ENCODE measurements at regions not wholly inside any gene's neighbourhood (a gene's known extent, or its start where the extent isn't known, plus 50 kb on each side); places are given as distances from the start of the nearest gene placed in this dataset.

DNA sequence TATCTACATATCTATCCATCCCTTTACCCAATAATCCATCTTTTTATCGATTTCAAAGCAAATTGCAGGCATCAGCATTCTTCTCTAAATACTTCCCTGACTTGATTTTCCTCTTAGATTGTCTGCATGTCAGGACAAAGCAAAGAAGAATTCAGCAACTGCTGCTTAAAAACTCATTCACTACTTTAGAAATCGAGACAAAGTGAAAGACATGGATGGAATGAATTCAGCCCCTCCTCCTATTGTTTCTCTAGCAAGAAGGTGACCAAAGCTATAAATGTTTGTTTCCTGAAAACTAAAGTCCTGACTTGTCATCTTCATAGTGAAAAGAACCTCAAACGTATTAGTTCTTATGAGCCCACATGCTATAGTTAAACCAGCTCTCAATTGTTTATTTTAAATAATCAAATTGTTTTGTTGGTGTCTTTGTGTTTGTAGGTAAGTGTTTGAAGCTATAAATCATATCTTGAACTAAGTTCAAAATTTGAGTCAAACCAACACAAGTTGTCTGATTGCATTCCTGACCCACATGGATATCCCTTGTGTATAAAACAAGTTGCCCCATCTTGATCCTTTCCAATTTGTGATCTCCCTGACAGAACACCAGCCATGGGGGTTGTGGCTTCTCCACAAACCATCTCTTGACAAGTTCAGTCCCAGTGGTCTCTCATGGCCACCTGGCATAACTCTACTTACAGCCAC is 58.6 kb upstream of the ARHGAP5 start:
- TF ChIP-seq, protein P1, sequence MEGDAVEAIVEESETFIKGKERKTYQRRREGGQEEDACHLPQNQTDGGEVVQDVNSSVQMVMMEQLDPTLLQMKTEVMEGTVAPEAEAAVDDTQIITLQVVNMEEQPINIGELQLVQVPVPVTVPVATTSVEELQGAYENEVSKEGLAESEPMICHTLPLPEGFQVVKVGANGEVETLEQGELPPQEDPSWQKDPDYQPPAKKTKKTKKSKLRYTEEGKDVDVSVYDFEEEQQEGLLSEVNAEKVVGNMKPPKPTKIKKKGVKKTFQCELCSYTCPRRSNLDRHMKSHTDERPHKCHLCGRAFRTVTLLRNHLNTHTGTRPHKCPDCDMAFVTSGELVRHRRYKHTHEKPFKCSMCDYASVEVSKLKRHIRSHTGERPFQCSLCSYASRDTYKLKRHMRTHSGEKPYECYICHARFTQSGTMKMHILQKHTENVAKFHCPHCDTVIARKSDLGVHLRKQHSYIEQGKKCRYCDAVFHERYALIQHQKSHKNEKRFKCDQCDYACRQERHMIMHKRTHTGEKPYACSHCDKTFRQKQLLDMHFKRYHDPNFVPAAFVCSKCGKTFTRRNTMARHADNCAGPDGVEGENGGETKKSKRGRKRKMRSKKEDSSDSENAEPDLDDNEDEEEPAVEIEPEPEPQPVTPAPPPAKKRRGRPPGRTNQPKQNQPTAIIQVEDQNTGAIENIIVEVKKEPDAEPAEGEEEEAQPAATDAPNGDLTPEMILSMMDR (conservative IDR thresholded peaks at IDR 0.05; ENCODE audit: low read length) = no peak
- TF ChIP-seq EZH2phosphoT487 (IDR thresholded peaks at IDR 0.05; ENCODE audit: borderline replicate concordance) = no peak
